Fibroblast of skin of left biceps (primary cell): ENCODE measurements at regions not wholly inside any gene's neighbourhood (a gene's known extent, or its start where the extent isn't known, plus 50 kb on each side); places are given as distances from the start of the nearest gene placed in this dataset.
"Not testable (repeated sequence)": the region's sequence is repeated elsewhere in the genome, so short reads cannot be mapped to it uniquely, and the experiment has no call there.

Source experiments
- DNase-seq, 2 experiments: peaks; one replicate each; pipeline ENCODE4 v3.0.0-alpha.2; 2013; ENCODE audit warnings: low read depth in 2 of 2

DNA sequence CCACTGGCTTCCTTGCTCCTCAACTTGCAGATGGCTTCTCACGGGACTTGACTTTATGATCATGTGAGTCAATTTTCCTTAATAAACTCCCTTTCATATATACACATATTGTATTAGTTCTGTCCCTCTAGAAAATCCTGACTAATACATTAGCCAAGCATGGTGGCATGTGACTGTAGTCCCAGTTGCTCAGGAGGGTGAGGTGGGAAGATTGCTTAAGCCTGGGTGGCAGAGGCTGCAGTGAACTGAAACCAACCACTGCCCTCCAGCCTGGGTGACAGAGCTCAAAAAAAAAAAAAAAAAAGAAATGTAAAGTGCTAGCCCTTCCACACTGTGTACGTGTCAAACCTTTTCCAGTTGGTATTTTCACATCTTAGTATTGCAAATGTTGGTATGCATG, 857.0 kb downstream of the LTN1 start:
- DNase-seq: no peak

DNA sequence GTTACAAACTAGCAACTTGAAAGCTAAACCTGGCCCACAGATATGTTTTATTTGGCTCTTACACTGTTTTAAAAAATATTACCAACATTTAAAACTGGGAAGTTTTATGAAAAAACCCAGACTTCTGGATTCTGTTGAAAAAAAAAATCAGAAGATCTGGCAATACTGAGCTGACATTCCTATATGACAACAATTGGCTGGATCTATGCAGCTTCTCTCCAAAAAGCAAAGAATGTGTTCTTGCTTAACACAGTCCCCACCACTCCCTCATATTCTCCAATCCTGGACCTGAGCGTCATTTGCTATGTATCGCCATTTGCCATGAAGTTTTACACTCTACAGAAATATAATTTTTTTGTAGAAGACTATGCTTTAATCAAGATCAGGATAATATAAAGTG, 859.6 kb downstream of the LTN1 start:
- no peak for DNase-seq

DNA sequence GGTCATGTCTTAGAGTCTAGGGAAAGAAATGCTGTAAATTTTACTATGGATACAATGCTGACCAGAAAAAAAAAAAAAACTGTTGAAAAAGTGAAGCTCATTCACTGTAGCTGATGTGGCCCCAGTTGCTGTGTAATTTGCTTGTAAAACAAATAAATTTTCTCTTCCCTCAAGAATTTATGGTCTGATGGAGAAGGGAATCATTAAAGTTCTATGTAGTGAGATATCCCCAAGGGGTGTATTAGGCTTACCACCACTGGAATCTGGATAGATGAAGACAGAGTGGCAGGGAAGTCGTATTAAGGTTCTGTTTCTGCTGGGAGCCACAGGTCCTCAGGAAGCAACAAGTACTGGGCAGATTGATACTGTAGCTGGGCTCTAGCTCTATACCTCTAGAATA, 860.0 kb downstream of the LTN1 start:
- peak in 1 of 2 experiments; percentile 30 for DNase-seq

DNA sequence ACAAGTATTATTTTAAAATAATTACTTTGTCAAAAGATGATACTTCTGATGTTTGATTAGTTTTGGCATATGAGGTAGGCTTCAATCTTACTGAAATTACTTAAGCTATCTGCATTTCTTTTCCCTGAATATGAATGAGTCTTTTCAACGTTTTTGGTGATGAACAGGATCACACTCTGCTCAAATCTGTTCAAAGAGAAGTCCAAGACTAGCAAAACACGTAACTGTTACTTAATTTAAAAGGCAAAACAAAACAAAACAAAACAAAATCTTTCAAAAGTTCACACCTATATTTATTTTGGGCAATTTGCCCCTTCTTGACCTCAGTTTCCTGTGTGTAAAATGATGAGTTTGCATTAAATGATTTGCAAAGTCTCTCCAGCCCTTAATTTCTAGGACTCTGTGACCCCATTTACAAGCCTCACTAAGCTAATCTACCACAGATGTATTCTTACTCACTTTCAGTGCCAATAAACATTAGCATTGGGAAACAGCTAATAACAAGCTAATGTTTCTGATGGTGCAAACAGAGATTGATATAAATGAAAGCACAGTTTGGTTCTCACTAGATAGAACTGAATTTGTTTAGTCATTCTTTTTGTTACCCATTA, 865.4 kb downstream of the LTN1 start:
- DNase-seq: no peak

DNA sequence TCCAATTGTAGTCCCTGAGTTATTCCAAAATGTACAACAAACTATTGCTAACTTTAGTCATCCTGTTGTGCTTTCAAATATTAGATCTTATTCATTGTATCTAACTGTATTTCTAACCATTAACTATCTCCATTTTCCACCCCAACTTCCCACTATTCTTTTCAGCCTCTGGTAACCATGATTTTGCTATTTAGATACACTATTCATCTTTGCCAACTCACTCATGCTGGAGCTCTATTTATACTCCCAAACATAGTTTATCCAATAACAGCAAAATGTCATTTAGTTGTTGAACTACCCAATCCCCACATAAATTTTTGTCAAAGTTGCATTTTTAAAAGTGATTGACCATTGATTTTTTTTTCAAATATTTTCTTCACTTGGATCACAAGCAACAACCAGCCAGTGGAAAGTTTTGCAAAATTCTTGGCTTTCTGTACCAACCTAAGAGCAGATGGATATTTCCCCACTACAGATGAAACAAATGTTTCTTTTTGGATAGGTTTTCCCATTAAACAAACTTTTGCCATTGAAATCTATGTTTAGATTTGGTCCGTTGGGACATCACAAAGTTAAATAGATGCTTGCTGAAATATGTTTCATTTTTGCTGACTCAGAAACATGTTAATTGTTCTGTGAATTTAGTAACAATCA, 866.0 kb downstream of the LTN1 start:
- no peak for DNase-seq

DNA sequence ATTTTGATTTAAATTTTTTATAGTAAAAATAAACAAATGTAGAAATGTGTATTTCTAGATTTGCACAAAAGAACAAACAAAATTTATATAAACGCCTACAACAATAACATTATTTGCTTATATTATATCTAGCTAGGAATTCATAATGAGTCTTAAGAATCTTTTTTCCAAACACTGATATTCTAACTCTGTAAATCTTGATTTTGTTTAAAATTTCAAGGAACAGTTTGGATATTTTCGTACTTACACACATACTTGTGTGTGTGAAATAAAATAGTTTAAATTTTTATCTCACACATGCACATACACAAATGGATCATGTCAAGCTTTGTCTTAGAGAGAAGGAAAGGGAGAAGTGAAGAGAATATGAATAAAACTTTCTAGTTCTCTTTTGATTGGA, 868.1 kb downstream of the LTN1 start:
- DNase-seq: no peak

DNA sequence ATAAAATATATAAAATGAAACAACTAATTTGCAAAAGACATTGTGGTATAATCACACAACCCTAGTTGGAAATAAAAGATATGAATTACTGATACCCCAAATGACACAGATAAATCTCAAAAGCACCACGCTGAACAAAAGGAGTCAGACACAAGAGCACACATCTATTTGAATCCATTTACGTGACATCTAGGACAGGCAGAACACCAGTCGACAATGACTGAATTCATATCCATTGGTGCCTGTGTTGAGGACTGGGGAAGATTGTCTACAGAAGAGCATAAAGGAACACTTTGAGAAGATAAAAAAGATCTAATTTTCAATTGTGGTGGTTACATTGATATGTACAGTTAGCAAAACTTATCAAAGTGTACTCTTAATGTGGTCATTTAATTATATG, 874.1 kb downstream of the LTN1 start:
- no peak for DNase-seq

DNA sequence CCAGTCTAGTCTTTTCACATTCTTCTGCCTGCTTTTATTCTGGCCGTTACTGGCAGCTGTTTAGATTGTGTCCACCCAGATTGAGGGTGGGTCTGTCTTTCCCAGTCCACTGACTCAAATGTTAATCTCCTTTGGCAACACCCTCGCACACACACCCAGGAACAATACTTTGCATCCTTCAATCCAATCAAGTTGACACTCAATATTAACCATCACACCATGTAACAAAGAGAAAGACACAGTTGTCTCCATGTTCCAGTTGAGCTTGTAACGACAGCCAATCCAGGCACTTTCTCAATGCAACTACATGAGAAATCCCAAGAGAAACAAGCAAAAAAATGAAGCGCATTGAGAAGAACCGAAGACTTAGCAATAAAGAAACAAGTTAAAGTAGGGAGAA, 877.7 kb downstream of the LTN1 start:
- DNase-seq: not testable (repeated sequence)

DNA sequence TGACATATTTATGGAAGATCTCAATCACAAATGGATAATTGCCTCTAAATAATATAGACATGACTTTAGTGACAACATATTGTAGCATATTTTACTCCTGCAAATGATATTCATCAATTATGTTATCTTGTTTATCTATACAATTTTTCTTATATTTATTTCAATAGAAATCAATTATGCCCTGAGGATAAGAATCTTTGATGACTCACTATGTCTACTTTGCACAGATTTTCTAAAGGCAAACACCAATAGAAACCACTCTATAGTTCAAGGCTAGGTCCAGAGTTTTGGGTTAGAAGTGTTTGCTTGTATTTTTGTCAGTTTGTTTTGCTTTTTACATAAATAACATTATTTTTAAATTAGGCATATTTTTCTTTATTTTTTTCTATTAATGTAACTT, 879.0 kb downstream of the LTN1 start:
- DNase-seq: no peak

DNA sequence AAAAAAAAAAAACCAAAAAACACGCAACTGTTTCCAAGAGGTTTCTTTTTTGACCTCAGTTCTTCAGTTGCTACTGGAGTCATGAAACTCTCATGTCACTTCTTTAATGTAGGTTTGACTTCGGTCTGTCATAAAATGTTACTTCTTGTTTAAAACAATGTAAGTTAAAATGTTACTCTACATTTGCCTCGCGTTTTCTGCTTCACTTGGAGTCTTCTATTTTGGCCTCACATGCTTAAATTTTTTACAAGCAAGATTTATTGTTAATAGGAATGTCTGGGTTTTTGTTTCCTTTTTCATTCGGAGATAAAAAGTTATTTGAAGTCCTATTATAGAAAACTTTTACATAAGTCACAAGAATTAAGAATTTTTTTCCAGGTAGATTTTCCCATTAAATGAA, 880.2 kb downstream of the LTN1 start:
- no peak for DNase-seq

DNA sequence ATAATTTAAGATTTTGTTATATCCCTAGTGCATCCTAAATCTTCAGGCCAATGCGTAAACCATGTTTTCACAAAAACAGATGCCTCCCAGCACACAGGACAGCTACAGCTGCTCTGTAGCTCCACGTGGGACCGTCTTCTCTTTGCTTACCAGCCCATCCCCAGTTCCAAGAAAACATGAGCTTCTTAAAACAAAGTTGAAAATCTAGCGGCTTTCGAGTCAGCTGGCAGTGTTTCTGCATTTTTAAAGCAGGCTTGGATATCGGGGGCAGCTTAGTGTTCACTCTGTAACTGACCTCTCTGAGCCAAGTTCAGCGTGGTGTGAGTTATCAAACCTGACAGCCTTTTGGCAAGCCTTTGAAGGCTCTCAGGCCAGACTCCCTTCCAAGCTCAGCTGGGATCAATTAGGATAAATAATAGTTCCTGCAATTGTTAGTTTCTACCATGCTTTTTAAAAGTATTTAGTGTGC, 881.5 kb downstream of the LTN1 start:
- DNase-seq: peak; percentile 83 to 84

DNA sequence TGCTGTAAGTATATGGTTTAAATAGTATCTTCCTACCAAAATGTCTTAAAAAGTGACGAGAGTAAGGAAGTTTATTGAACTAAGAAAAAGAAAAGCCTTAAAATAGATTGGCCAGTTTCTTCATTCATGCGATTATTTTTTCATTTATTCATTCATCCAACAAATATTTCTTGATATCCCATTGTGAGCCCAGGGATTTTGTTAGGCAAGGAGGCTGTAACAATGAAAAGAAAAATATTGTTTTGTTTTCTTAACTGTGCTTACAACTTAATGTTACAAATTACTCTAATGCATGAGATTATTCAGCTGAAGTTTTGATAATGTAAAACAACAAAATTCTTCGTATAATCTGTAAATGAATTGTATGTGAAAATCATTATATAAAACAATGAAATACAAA, 882.0 kb downstream of the LTN1 start:
- DNase-seq: no peak

DNA sequence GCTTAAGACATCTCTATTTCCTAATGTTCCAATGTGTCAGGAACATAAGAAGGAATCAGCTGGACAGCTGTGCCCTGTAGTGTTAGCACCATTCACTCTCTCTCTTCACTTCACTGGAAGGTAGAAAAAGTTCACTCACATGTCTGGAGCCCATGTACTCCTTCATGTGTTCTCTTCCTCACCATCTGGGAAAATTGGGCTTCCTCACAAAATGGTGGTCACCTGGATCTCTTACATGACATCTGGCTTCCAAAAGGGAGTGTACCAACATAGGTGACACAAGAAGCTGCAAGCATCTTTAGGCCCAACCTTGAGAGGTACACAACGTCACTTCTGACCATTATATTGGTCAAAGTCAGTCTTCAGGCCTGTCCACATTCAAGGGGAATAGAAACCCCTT, 882.6 kb downstream of the LTN1 start:
- no peak for DNase-seq

DNA sequence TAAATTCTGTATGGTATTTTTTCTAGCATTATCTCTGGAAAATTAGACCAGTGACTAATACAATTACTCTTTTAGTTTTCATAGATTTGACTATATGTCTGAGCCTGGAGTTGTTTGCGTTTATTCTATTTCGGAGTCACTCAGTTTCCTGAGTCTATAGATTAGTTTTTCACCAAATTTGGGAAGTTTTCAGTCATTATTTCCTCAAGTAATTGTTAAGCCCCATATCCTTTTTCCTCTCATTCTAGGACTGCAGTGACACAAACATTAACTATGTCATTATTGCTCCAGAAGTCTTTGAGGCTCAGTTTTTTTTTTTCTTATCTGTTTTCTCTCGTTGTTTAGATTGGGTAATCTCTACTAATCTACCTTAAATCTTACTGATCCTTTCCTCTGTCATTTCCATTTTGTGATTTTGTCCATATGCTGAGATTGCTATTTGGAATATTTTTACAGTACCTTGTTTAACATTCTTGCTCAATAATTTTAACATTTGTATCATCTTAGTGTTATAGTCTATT, 886.2 kb downstream of the LTN1 start:
- no peak for DNase-seq

DNA sequence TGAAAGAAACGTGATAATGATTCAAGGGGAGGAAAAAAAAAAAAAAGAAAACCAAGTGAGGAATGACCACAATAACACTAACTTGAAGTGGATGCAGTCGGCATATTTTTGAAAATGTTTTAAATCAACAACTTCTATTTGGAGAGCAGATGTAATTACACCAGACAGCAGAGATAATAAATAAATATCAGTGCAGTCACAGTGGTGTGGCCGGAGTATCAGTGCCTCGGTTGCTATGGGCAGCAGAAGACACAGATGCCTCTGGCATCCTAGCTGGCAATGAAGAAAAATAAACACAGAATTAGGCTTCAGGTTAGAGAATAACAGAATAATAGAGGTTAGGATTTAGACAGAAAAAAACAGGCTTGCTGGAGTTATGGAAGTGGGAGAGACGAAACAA, 888.3 kb downstream of the LTN1 start:
- DNase-seq: no peak

DNA sequence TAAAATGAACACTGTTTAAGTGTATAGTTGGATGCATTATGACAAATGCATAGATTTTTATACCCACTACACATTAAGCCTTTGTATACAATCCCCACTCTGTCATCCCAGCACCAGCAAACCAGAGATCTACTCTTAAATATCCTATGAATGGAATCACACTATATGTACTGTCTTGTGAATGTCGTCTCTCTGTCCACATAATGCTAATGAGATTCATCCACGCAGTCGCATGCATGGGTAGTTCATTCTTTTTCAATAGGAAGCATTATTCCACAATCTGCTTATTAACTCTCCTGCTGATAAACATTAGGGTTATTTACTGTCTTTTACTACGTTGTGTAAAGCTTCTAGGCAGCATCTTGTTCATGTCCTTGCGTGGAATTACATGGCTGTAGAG, 892.3 kb downstream of the LTN1 start:
- no peak for DNase-seq

DNA sequence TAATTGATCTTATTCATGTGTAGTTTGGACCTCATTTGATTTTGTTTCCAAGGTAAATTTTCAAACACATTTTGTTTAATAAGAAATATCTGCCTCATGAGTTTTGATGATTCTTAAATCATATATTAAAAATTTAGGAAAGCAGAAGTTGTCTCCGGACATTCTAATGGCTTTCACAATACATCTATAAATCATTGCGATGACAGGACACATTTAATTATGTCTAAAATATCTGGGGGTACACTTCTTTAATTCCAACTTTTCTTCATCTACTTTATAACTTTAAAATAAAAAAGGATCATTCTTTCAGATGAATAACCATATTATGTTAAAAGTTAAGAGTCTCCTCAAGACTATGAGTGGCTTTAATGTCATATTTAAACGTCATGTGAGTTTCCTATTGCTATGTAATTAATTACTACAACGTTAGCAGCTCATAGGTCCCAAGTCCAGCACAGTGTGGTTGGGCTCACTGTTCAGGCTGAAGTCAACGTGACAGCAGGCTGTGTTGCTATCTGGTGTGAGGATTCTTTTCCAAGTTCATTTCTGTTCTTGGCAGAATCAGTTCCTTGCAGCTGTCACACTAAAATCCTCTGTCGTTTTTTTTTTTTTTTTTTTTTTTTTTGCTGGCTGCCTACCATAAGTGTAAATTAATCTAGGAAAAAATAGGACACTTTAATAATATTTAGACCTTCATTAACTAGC, 893.5 kb downstream of the LTN1 start:
- DNase-seq: no peak

DNA sequence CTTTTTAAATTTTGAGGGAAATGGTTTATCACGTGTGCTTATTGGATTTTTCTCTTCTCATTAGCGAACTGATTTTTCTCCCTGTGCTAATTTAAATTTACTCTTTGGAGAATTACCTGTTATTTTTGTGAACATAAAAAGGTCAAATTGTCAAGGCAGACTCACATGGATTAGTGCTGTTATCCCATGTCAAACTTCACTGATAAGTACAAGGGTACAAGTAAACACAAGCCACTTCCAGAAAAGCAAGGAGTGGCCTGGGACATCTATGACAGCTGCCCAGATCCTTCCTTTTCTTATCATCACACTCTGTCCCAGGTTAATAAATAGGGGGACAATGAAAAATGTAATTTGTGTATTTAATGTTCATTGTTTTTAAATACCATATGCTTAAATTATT, 901.2 kb downstream of the LTN1 start:
- no peak for DNase-seq

DNA sequence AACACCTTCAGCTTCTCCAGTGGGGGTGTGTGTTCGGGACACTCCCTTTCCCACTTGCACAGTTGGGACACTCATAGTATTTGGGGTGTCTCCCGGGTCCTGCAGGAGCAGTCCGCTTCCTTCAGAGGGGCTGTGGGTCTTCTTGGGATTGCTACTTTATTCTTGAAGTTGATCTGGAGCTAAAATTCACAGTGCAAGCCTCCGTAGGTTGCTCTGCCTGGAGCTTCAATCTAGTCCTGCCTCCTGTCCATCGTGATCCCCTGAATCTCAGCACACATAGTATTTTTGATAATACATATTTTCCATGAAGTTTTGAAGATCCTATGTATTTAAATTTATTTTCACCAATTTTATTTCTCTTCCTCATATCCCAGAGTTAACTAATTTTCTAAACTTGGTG, 902.1 kb downstream of the LTN1 start:
- no peak for DNase-seq

DNA sequence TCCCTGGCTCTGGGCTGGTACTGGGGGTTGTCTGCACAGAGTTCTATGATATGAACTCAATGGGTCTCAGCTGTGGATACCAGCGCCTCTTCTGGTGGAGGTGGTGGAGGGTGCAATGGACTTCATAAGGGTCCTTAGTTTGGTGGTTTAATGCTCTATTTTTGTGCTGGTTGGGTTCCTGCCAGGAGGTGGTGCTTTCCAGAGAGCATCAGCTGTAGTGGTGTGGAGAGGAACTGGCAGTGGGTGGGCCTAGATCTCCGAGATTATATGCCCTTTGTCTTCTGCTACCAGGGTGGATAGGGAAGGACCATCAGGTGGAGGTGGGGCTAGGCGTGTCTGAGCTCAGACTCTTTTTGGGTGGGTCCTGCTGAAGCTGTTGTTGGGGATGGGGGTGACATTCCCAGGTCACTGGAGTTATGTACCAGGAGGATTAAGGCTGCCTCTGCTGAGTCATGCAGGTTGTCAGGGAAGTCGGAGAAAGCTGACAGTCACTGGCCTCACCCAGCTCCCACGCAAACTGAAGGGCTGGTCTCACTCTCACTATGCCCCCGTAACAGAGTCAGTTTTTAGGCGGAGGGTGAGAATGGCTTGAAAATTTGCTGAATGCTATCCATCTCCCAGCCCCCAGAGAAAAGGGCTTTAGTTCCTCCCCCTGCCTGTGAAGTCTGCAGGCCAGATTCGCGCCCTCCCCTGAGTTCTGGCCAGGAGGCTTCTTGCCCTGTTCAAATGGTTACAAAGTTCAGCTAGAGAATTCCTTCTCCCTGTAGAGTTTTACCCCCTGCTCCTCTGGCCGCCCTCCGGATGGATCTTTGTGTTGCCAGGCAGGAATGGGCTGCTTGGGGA, 902.9 kb downstream of the LTN1 start:
- DNase-seq: no peak

DNA sequence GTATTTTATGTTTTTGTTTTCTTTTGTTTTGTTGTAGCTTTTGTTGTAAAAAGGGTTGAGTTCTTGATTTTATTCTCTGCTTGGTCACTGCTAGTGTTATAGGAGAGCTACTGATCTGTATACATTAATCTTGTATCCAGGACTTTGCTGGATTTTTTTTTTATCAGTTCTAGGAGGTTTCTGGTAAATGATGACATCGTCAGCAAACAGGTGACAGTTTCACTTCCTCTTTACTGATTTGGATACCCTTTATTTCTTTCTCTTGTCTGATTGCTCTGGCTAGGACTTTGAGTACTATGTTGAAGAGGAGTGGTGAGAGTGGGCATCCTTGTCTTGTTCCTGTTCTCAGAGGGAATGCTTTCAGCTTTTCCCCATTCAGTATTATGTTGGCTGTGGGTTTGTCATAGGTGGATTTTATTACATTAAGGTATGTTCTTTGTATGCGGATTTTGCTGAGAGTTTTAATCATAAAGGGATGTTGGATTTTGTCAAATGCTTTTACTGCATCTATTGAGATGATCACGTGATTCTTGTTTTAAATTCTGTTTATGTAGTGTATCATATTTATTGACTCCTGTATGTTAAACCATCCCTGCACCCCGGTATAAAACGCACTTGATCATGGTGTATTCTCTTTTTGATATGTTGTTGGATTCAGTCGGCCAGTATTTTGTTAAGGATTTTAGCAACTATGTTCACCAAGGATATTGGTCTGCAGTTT, 905.7 kb downstream of the LTN1 start:
- no peak for DNase-seq
